ENCODE measurements at regions not wholly inside any gene's neighbourhood (a gene's known extent, or its start where the extent isn't known, plus 50 kb on each side); places are given as distances from the start of the nearest gene placed in this dataset.
"Not testable (repeated sequence)": the region's sequence is repeated elsewhere in the genome, so short reads cannot be mapped to it uniquely, and the experiment has no call there.

DNA sequence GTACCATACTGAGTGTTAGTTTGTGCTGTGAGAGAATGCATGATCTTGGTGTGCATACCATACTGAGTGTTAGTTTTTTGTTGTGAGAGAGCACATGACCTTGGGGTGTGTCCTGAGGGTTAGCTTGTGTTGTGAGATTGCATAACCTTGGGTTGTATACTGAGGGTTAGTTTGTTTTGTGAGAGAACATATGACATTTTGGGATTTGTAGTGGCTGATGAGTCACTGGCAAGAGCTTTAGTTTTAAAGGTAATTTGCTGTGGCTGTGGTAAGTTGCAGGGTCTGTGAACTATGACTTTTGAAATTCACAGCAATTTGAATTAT is 1068.3 kb upstream of the EDIL3 start:
- POLR2A ChIA-PET, result no interaction called here
- TF ChIP-seq CTCF (IDR thresholded peaks at IDR 0.05; ENCODE audit: control extremely low read depth, extremely low read depth, low read depth, missing control alignments), result no peak
- DNase-seq (ENCODE audit: extremely low spot score), result no peak
- CTCF ChIA-PET, result interaction anchor here (1.1 to 1.2 kb wide), 2 partner anchors 9 to 19 kb away, joined by 3 to 5 read pairs; no protein-coding TSS in a partner anchor

- TF ChIP-seq CTCF (IDR thresholded peaks at IDR 0.05; ENCODE audit: control extremely low read depth, extremely low read depth, low read depth, missing control alignments), result no peak
- ChIA-PET CTCF (no interaction called here), POLR2A (no interaction called here)
- DNase-seq (ENCODE audit: extremely low spot score), result no peak
Measured at GRCh38 chr5:85458319-85458718, 1073.6 kb upstream of the EDIL3 start.

DNA sequence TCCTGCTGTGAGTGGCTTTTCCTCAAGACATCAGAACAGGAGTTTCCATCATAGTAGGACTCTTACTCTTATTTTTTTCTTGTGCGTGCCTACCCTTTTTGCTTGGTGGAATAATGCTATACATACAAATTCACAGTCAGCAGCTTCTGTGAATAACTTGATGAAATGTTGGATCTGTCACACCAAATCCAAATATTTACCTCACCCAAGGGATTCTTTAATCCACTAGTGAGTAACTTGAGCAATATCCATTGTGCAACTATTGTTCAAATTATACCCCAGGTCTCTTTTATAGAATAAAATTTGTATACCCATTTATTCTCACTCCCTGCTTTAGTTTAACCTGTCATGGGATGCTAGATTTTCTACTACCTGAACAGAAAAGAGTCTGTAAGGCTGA is 1078.3 kb upstream of the EDIL3 start:
- DNase-seq (ENCODE audit: extremely low spot score), result no peak
- TF ChIP-seq CTCF (IDR thresholded peaks at IDR 0.05; ENCODE audit: control extremely low read depth, extremely low read depth, low read depth, missing control alignments), result no peak
- ChIA-PET CTCF (interaction anchor here (2.0 kb wide), 1 partner anchor 10 kb away, joined by 5 read pairs; no protein-coding TSS in a partner anchor), POLR2A (no interaction called here)

- DNase-seq (ENCODE audit: extremely low spot score), result no peak
- POLR2A ChIA-PET, result no interaction called here
- no peak for TF ChIP-seq CTCF (IDR thresholded peaks at IDR 0.05; ENCODE audit: control extremely low read depth, extremely low read depth, low read depth, missing control alignments)
- CTCF ChIA-PET, result no interaction called here
Measured at GRCh38 chr5:85466423-85466822, 1081.7 kb upstream of the EDIL3 start.

- ChIA-PET CTCF (no interaction called here), POLR2A (no interaction called here)
- no peak for DNase-seq (ENCODE audit: extremely low spot score)
- TF ChIP-seq CTCF (IDR thresholded peaks at IDR 0.05; ENCODE audit: control extremely low read depth, extremely low read depth, low read depth, missing control alignments), result no peak
Measured at GRCh38 chr5:85472749-85473148, 1088.1 kb upstream of the EDIL3 start.

DNA sequence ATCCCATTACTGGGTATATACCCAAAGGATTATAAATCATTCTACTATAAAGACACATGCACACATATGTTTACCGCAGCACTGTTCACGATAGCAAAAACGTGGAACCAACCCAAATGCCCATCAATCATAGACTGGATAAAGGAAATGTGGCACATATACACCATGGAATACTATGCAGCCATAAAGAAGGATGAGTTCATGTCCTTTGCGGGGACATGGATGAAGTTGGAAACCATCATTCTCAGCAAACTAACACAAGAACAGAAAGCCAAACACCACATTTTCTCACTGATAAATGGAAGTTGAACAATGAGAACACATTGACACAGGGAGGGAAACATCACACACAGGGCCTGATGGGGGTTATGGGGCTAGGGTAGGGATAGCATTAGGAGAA is 1090.5 kb upstream of the EDIL3 start:
- CTCF ChIA-PET, result interaction anchor here (1.9 kb wide), 1 partner anchor 12 kb away, joined by 4 read pairs; no protein-coding TSS in a partner anchor
- DNase-seq (ENCODE audit: extremely low spot score); POLR2A ChIA-PET: not testable (repeated sequence)

- ChIA-PET POLR2A (no interaction called here), CTCF (no interaction called here)
- no peak for TF ChIP-seq CTCF (IDR thresholded peaks at IDR 0.05; ENCODE audit: control extremely low read depth, extremely low read depth, low read depth, missing control alignments)
- no peak for DNase-seq (ENCODE audit: extremely low spot score)
Measured at GRCh38 chr5:85476617-85477016, 1091.9 kb upstream of the EDIL3 start.

Data from GM10248 (cell line).